Jurkat, Clone E6-1 (cell line): ENCODE measurements at regions not wholly inside any gene's neighbourhood (a gene's known extent, or its start where the extent isn't known, plus 50 kb on each side); places are given as distances from the start of the nearest gene placed in this dataset.
"Not testable (repeated sequence)": the region's sequence is repeated elsewhere in the genome, so short reads cannot be mapped to it uniquely, and the experiment has no call there.

Experiments used
- DNase-seq: peaks from one replicate; pipeline ENCODE4 v3.0.0-alpha.2; 2011; ENCODE audit warnings: low read depth, low spot score
- H3K4me3 ChIP-seq: 2 replicates; pipeline ENCODE4 v1.5.1; 2011; ENCODE audit warnings: mild to moderate bottlenecking, low read length, control low read depth, moderate library complexity

- not testable (repeated sequence) for DNase-seq, H3K4me3 ChIP-seq
Measured at GRCh38 chr11:37840345-37840744, 1242.3 kb upstream of the RAG2 start.

GRCh38 chr11:37830529-37830928, 1232.5 kb upstream of the RAG2 start:
- no peak for DNase-seq
- H3K4me3 ChIP-seq = no peak overlapping the region

- DNase-seq = no peak
- no peak overlapping the region for H3K4me3 ChIP-seq
Measured at GRCh38 chr11:37817727-37818270, 1219.8 kb upstream of the RAG2 start.

- no peak overlapping the region for H3K4me3 ChIP-seq
- no peak for DNase-seq
Measured at GRCh38 chr11:37812281-37812880, 1214.3 kb upstream of the RAG2 start.

- DNase-seq = no peak
- no peak overlapping the region for H3K4me3 ChIP-seq
Measured at GRCh38 chr11:37811349-37811748, 1213.3 kb upstream of the RAG2 start.

GRCh38 chr11:37804666-37805065, 1206.6 kb upstream of the RAG2 start:
- no peak overlapping the region for H3K4me3 ChIP-seq
- DNase-seq = no peak

- no peak overlapping the region for H3K4me3 ChIP-seq
- no peak for DNase-seq
Measured at GRCh38 chr11:37788141-37788877, 1190.3 kb upstream of the RAG2 start.

GRCh38 chr11:37786214-37786755, 1188.2 kb upstream of the RAG2 start:
- no peak for DNase-seq
- H3K4me3 ChIP-seq = no peak overlapping the region

GRCh38 chr11:37774441-37774840, 1176.4 kb upstream of the RAG2 start:
- no peak for DNase-seq
- H3K4me3 ChIP-seq = no peak overlapping the region

GRCh38 chr11:37770145-37770544, 1172.1 kb upstream of the RAG2 start:
- no peak overlapping the region for H3K4me3 ChIP-seq
- DNase-seq = no peak

GRCh38 chr11:37762079-37762478, 1164.0 kb upstream of the RAG2 start:
- no peak for DNase-seq
- no peak overlapping the region for H3K4me3 ChIP-seq

GRCh38 chr11:37755521-37755920, 1157.5 kb upstream of the RAG2 start:
- H3K4me3 ChIP-seq = no peak overlapping the region
- no peak for DNase-seq

GRCh38 chr11:37748641-37749040, 1150.6 kb upstream of the RAG2 start:
- DNase-seq = no peak
- H3K4me3 ChIP-seq = no peak overlapping the region

- no peak for DNase-seq
- no peak overlapping the region for H3K4me3 ChIP-seq
Measured at GRCh38 chr11:37747121-37747520, 1149.1 kb upstream of the RAG2 start.

GRCh38 chr11:37727371-37727770, 1129.3 kb upstream of the RAG2 start:
- no peak overlapping the region for H3K4me3 ChIP-seq
- no peak for DNase-seq

GRCh38 chr11:37724315-37724714, 1126.3 kb upstream of the RAG2 start:
- H3K4me3 ChIP-seq = no peak overlapping the region
- DNase-seq = no peak

- H3K4me3 ChIP-seq = no peak overlapping the region
- no peak for DNase-seq
Measured at GRCh38 chr11:37721485-37721884, 1123.4 kb upstream of the RAG2 start.

GRCh38 chr11:37718431-37718999, 1120.5 kb upstream of the RAG2 start:
- H3K4me3 ChIP-seq = no peak overlapping the region
- DNase-seq = no peak

- DNase-seq = peak; percentile 8
- no peak overlapping the region for H3K4me3 ChIP-seq
Measured at GRCh38 chr11:37712251-37712650, 1114.2 kb upstream of the RAG2 start.

GRCh38 chr11:37710031-37710430, 1112.0 kb upstream of the RAG2 start:
- no peak for DNase-seq
- H3K4me3 ChIP-seq = no peak overlapping the region
